HAP-1 (cell line): ENCODE measurements at regions not wholly inside any gene's neighbourhood (a gene's known extent, or its start where the extent isn't known, plus 50 kb on each side); places are given as distances from the start of the nearest gene placed in this dataset.

Experiments used
- DNase-seq, 2 experiments: peaks; one replicate each; pipeline ENCODE4 v3.0.0-alpha.2; 2016 to 2020; ENCODE audit warnings: low spot score in 2 of 2
- H3K27me3 ChIP-seq: fragments of 250-450 bp; sonication (Bioruptor Pico); 2 replicates; pipeline ENCODE4 v1.5.1; 2020; ENCODE audit warnings: low read depth, mild to moderate bottlenecking, moderate library complexity
- H3K36me3 ChIP-seq: fragments of 250-450 bp; sonication (Bioruptor Pico); replicated peaks from 2 replicates; pipeline ENCODE4 v1.5.1; 2020; ENCODE audit warnings: mild to moderate bottlenecking
- H3K4me1 ChIP-seq: fragments of 250-450 bp; sonication (Bioruptor Pico); 2 replicates; pipeline ENCODE4 v1.5.1; 2020; ENCODE audit warnings: mild to moderate bottlenecking
- H3K4me3 ChIP-seq: fragments of 250-450 bp; sonication (Bioruptor Pico); 2 replicates; pipeline ENCODE4 v1.5.1; 2020; ENCODE audit warnings: mild to moderate bottlenecking, moderate library complexity
- H3K9me3 ChIP-seq: fragments of 250-450 bp; sonication (Bioruptor Pico); 2 replicates; pipeline ENCODE4 v1.5.1; 2020; ENCODE audit warnings: mild to moderate bottlenecking, moderate library complexity
- in situ Hi-C: fragments of 300-500 bp; cut with MboI; formaldehyde crosslinking; loops from 3 replicates; pipeline ENCODE4 v1.14.3; 2020; ENCODE audit warnings: low sequenced_read_pairs, inconsistent platforms, mixed read lengths

DNA sequence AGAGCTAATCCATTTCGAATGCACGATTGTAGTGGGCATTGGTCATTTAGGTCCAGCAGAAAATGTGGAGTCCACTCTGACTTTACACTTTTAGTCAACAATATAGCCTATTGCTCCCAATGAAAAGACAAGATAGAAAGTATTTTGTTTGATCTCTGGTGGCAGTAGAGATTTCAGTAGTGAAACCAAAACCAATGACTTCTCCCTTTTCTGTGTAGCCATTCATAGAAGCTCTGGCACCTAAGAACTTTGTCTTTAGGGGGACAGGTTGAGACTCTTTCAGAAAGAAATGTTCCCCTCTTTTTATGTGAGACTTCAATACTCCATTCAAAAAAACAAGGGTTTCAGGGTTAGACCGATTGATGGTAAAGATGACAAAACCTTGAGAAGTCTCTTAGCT, 510.8 kb upstream of the POU3F2 start:
- in situ Hi-C loops: no loop called here
- Histone ChIP-seq H3K4me3 (no peak overlapping the region), H3K27me3 (no peaks in the 10 kb centered on the region), H3K36me3 (no peaks in the 10 kb centered on the region), H3K4me1 (no peaks in the 10 kb centered on the region), H3K9me3 (no peaks in the 10 kb centered on the region)
- no peak for DNase-seq

- Histone ChIP-seq H3K4me3 (no peak overlapping the region), H3K27me3 (no peaks in the 10 kb centered on the region), H3K4me1 (no peaks in the 10 kb centered on the region), H3K36me3 (no peaks in the 10 kb centered on the region), H3K9me3 (no peaks in the 10 kb centered on the region)
- in situ Hi-C loops: no loop called here
- DNase-seq: no peak
Measured at GRCh38 chr6:98324446-98324845, 509.9 kb upstream of the POU3F2 start.

DNA sequence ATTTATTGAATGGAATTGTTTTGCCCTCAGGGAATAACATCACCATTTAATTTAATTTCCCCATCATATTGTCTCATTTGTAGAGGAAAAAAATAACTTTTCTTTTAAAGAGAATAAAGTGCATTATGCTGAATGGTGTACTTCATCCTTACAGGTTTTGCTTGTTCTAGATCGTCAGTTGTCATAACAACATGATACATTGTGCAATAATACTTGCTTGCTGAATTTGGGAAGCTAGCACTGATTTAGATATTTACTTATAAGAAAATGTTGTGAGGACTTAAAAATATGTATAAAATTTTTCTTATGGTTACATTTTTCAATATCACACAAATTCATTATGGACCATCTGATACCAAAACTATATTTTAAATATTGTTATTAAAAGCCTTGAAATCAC, 509.0 kb upstream of the POU3F2 start:
- no peaks in the 10 kb centered on the region for H3K4me1 ChIP-seq
- H3K4me3 ChIP-seq: no peak overlapping the region
- no peaks in the 10 kb centered on the region for H3K9me3 ChIP-seq
- no peaks in the 10 kb centered on the region for H3K36me3 ChIP-seq
- DNase-seq: no peak
- in situ Hi-C loops: no loop called here
- H3K27me3 ChIP-seq: no peaks in the 10 kb centered on the region

DNA sequence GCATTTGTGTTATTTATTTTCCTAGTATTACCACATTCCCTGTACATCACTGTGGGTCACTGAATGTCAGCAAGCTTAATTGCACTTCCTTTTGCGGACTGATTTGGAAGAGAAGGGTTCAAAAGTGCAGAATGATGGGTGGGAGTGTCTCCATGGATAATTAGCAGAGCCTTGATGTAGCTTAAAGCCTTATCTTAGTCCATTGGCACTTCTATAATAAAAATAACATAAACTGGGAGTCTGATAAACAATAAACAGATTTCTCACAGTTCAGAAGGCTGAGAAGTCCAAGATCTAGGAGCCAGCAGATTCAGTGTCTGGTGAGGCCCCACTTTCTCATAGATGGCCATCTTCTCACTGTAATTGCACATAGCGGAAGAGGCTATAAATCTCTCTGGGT, 501.1 kb upstream of the POU3F2 start:
- no peak for DNase-seq
- Histone ChIP-seq H3K9me3 (no peaks in the 10 kb centered on the region), H3K4me3 (no peak overlapping the region), H3K4me1 (no peaks in the 10 kb centered on the region), H3K27me3 (0 out of 2 replicates have a peak, but pooled peaks cover 2% of the 10 kb centered on the region), H3K36me3 (no peaks in the 10 kb centered on the region)
- in situ Hi-C loops: no loop called here

GRCh38 chr6:98335594-98335993, 498.8 kb upstream of the POU3F2 start:
- in situ Hi-C loops: no loop called here
- 0 out of 2 replicates have a peak, but pooled peaks cover 2% of the 10 kb centered on the region for H3K27me3 ChIP-seq
- DNase-seq: no peak

GRCh38 chr6:98339506-98339905, 494.9 kb upstream of the POU3F2 start:
- H3K4me1 ChIP-seq: no peaks in the 10 kb centered on the region
- in situ Hi-C loops: no loop called here
- no peaks in the 10 kb centered on the region for H3K36me3 ChIP-seq
- H3K9me3 ChIP-seq: no peaks in the 10 kb centered on the region
- DNase-seq: no peak
- H3K27me3 ChIP-seq: 0 out of 2 replicates have a peak, but pooled peaks cover 6% of the 10 kb centered on the region
- no peak overlapping the region for H3K4me3 ChIP-seq

More at GRCh38 chr6:98335594-98335993, 498.8 kb upstream of the POU3F2 start:
- no peaks in the 10 kb centered on the region for H3K4me1 ChIP-seq
- no peak overlapping the region for H3K4me3 ChIP-seq
- H3K9me3 ChIP-seq: no peaks in the 10 kb centered on the region
- no peaks in the 10 kb centered on the region for H3K36me3 ChIP-seq

GRCh38 chr6:98343004-98343403, 491.4 kb upstream of the POU3F2 start:
- no peak for DNase-seq
- Histone ChIP-seq H3K36me3 (no peaks in the 10 kb centered on the region), H3K4me1 (no peaks in the 10 kb centered on the region), H3K9me3 (no peaks in the 10 kb centered on the region), H3K4me3 (no peak overlapping the region), H3K27me3 (0 out of 2 replicates have a peak, but pooled peaks cover 3% of the 10 kb centered on the region)
- in situ Hi-C loops: no loop called here

GRCh38 chr6:98343797-98344196, 490.6 kb upstream of the POU3F2 start:
- no peaks in the 10 kb centered on the region for H3K9me3 ChIP-seq
- in situ Hi-C loops: no loop called here
- H3K4me3 ChIP-seq: no peak overlapping the region
- 0 out of 2 replicates have a peak, but pooled peaks cover 3% of the 10 kb centered on the region for H3K27me3 ChIP-seq
- H3K36me3 ChIP-seq: no peaks in the 10 kb centered on the region
- no peaks in the 10 kb centered on the region for H3K4me1 ChIP-seq
- no peak for DNase-seq

GRCh38 chr6:98352348-98352747, 482.0 kb upstream of the POU3F2 start:
- H3K9me3 ChIP-seq: no peaks in the 10 kb centered on the region
- DNase-seq: no peak
- no peaks in the 10 kb centered on the region for H3K4me1 ChIP-seq
- in situ Hi-C loops: no loop called here
- 0 out of 2 replicates have a peak, but pooled peaks cover 2% of the 10 kb centered on the region for H3K27me3 ChIP-seq
- no peaks in the 10 kb centered on the region for H3K36me3 ChIP-seq
- no peak overlapping the region for H3K4me3 ChIP-seq

DNA sequence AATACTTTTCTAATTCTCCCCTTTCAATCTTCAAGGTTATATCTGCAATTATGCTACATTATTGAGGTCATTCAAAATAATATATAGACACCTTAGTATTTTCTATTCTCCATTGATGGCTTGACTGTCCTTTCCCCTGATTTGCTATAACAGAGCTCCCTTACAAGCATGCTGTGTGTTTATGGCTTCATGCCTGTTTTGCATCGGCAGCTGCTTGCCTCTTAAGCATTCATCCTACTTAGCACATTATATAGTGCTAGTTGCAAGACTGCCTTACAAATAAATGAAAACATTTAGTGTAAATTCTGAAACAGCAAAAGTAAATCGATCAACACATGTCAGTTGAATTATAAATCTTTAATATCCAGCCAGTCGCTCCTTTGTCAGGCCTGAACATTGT, 476.2 kb upstream of the POU3F2 start:
- in situ Hi-C loops: no loop called here
- Histone ChIP-seq H3K9me3 (no peaks in the 10 kb centered on the region), H3K4me1 (no peaks in the 10 kb centered on the region), H3K4me3 (no peak overlapping the region), H3K36me3 (no peaks in the 10 kb centered on the region), H3K27me3 (peaks cover 2% of the 10 kb centered on the region; the same call in 1 of the 2 replicates)
- no peak for DNase-seq

DNA sequence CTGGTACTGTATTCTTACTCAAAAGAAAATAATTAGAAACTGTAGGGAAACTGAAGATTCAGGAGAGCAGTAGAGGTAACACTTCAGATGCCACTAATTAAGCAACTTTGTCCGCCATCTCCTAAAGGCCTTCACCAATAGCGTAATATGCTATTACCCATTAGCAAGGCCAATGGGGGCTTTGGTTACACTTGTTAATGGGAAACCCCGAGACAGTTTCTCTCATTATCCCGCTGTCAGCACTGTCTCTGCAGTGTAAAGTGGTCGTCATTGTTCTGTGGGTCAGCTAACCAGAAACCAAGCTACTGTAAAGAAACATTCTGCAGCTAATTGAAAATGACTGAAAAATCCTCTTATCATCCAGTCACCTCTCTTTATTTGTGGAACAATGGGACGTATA, 468.0 kb upstream of the POU3F2 start:
- H3K4me3 ChIP-seq: no peak overlapping the region
- no peaks in the 10 kb centered on the region for H3K9me3 ChIP-seq
- no peaks in the 10 kb centered on the region for H3K4me1 ChIP-seq
- no peak for DNase-seq
- no peaks in the 10 kb centered on the region; the same call in none of the 2 replicates for H3K27me3 ChIP-seq
- no peaks in the 10 kb centered on the region for H3K36me3 ChIP-seq
- in situ Hi-C loops: no loop called here

- DNase-seq: no peak
- in situ Hi-C loops: no loop called here
- Histone ChIP-seq H3K4me3 (no peak overlapping the region), H3K9me3 (no peaks in the 10 kb centered on the region), H3K27me3 (no peaks in the 10 kb centered on the region), H3K4me1 (no peaks in the 10 kb centered on the region), H3K36me3 (no peaks in the 10 kb centered on the region)
Measured at GRCh38 chr6:98380589-98380988, 453.8 kb upstream of the POU3F2 start.

DNA sequence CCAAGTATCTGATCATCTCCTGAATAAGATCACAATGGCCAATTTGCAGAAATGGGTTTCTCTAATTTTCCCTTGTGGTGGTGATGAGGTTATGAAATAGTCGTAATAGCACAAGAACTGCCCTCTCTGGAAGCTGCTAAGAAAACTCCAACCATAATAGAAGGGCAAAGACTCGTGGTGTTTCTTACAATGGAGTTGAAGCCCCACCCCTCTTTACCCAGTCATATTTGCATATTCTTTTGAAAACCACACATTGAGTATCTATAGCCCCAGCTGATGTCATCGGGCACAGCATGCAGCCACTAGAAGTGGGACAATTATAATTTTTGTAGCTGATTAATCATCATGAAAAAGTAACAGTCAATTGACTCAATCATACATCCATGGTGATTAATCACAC, 452.1 kb upstream of the POU3F2 start:
- H3K27me3 ChIP-seq: no peaks in the 10 kb centered on the region
- H3K4me3 ChIP-seq: no peak overlapping the region
- no peaks in the 10 kb centered on the region for H3K36me3 ChIP-seq
- DNase-seq: no peak
- no peaks in the 10 kb centered on the region for H3K4me1 ChIP-seq
- in situ Hi-C loops: no loop called here
- no peaks in the 10 kb centered on the region for H3K9me3 ChIP-seq

DNA sequence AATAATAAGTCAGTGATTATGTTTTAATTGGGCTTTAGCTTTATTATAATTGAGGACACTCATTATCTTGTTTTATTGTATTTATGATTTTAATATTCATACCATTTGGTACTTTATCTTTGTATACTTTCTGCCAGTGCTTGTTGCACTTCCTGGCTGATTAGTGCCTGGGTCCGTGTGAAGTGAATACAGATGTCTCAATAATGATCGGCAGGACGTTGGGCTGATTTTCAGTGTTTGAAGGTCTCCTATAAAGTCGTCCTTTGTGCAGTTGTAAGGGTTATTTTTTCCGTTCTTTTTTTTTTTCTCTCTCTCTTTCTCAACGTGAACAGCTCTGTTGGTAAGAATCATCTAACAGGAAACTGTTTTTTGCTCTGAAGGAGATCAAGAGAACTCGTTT, 450.0 kb upstream of the POU3F2 start:
- H3K4me1 ChIP-seq: no peaks in the 10 kb centered on the region
- no peaks in the 10 kb centered on the region for H3K27me3 ChIP-seq
- in situ Hi-C loops: no loop called here
- no peak overlapping the region for H3K4me3 ChIP-seq
- no peaks in the 10 kb centered on the region for H3K36me3 ChIP-seq
- no peaks in the 10 kb centered on the region for H3K9me3 ChIP-seq
- no peak for DNase-seq

DNA sequence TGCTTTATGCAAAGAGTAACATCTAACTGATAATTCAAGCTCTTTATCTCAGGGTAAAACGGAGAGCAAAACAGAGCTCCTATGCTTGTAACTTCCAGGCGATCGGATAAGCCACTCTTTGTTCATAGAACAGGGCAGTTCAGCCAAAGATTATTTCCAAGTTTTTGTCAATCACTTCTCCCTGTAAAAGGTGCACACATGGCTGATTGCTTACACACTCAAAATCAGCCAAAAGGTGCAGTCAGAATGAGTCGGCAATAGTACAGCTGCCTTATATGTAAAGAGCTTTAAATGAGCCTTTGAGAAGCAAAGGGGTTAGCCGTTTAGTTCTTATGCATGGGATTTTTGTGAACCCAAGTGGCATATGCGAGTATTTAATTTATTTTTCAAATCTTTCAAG, 449.6 kb upstream of the POU3F2 start:
- in situ Hi-C loops: no loop called here
- no peak for DNase-seq
- H3K4me1 ChIP-seq: no peaks in the 10 kb centered on the region
- no peaks in the 10 kb centered on the region for H3K9me3 ChIP-seq
- no peak overlapping the region for H3K4me3 ChIP-seq
- H3K36me3 ChIP-seq: no peaks in the 10 kb centered on the region
- no peaks in the 10 kb centered on the region for H3K27me3 ChIP-seq
